GM19328 (cell line): ENCODE measurements at regions not wholly inside any gene's neighbourhood (a gene's known extent, or its start where the extent isn't known, plus 50 kb on each side); places are given as distances from the start of the nearest gene placed in this dataset.

Experiments used
- ATAC-seq: cut with Tn5 transposase; IDR thresholded peaks from one replicate; pipeline ENCODE4 v1.9.1; 2021; ENCODE audit warnings: mild to moderate bottlenecking, moderate library complexity; ENCODE audit not compliant: unreplicated experiment

DNA sequence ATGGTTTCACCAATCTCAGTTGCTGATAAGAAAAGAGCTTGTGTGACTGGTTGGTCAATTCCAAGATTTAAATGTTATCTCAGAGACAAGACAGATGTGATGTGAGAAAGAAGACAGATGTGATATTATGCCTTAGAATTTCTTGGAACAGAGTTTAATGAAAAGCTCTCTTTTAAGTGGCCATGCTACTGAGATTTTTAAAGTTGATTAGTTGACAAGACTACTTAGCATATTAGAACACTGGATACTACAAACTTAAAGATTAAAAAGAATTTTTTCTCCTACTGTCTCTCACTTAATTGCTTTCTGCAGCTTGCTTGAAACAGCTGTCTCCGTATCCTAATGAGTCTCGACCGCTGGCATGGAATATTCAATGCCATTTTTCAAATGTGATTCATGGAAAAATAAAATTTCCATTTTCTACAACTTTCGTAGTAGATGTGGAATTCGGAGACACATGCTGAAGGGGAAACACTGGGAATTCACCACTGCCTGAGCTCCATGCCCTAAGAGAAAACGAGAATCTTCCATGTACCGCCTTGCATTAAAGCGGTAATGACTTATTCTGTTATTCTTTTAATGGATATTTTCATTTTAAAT lies 634.2 kb upstream of the SETBP1 start:
- ATAC-seq: no peak

DNA sequence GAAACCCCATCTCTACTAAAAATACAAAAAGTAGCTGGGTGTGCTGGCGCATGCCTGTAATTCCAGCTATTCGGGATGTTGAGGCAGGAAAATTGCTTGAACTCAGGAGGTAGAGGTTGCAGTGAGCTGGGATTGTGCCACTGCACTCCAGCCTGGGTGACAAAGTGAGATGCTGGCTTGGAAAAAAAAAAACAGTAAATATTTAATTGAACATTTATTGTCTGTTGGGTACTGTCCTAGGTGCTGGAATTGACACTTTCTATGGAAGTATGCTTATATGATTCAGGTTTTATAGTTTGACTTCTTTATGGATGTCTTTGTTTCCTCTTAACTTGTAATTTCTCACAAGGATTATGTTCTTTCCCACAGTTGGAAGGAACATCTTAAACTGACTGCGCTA lies 633.1 kb upstream of the SETBP1 start:
- no peak for ATAC-seq

DNA sequence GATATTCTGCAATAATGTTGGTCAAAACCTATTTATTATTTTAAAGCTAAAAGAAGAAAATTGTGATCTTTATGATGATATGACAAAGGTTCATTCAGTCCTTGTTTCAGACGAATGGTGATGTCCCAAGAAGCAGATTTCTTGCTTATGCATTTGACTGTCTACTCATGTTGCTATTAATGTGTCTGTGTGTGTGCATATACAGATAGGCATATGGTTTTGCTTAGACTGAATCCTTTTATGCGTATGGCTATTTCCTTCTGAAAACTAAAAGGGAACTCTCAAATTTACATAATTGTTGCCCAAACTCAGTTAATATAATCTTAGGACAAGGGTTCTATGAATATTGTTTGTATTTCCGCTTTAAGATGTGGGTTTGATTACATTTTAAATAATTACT lies 632.3 kb upstream of the SETBP1 start:
- ATAC-seq: no peak

DNA sequence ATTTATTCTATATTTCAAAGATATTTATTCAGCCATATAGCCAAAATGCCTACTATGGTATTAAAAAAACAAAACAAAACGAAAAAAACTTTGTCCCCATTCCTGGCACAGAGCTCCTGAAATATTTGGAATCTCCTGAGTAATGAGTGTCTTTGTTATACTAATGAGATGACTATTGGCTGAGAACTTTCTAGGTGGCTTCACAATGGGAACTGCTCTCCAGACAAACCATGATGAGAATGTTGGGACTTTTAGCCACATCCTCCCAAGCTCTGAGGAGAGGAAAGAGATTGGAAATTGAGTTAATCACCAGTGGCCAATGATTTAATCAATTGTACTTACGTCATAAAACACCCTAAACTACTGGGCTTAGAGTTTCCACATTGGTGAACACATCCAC lies 631.8 kb upstream of the SETBP1 start:
- no peak for ATAC-seq

DNA sequence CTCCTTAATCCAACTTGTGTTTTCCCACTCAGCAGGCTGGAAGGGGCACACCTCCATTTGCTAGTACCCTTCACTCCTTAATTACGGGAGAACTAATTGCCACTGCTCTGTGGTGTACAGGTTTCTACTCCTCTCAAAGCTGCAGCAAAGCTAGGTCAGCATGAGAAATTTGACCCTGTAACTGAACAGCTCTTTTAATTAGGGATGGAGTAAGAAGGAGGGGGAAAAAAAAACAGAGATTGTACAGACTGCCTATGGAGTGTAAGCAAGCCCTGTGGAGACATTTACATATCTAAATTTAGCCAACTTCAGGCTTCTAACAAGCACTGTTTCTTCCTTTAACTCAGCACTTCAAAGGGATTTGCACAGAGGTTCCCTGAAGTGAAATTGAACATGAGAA lies 629.7 kb upstream of the SETBP1 start:
- no peak for ATAC-seq

DNA sequence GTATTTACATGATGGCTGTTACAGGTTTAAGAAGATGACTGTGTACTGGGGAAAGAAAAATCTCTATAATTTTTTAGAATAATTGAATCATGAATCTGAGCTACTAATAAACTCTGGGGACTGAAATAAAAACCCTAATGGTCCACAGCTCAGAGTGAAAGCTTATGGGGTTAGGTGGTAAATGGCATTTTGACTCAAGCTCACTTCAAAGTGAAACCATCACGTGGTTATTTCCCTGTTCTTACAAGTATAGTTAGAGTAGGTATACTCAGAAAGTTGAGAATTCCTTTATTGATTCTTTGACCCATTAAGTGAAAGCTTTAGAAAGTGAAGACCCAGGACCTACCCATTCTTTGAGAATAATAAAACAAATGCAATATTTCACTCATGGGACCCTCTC lies 626.2 kb upstream of the SETBP1 start:
- ATAC-seq: no peak

DNA sequence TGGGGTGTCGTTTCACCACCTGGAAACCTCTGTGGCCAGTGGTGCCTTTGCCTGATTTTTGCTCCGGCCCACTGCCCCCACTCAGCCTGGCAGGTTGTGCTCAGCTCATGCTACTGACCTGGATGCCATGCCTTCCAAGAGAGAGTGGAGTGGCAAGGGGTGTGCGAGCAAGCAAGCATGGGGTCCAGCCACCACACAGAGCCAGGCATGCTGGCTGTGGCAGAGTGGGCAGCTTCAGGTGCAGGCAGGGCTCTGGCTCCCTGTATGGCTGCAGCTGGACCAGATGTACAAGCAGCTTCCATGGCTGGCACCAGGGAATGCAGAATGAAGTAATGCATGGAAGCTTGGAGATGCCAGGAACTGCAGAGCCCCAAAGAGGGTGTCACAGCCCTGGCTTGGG lies 620.5 kb upstream of the SETBP1 start:
- no peak for ATAC-seq

DNA sequence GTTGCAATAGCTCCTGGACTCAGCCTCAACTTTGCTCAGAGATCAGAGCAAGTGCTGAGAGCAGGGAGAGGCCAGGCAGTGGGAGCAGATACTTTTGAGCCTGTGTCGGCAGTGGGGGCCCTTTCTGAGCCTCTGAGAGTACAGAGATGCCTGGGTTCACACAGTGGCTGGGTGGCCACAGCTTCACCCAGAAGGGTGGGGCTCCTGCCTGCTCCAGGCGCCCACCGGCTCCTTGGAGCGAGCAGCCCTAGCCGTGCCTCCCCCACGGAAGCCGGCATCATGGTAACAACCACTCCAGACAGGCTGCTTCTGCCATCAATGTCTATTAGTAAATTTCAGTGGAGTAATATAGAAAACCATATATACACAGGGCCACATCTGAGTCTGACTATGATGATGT lies 619.2 kb upstream of the SETBP1 start:
- no peak for ATAC-seq

DNA sequence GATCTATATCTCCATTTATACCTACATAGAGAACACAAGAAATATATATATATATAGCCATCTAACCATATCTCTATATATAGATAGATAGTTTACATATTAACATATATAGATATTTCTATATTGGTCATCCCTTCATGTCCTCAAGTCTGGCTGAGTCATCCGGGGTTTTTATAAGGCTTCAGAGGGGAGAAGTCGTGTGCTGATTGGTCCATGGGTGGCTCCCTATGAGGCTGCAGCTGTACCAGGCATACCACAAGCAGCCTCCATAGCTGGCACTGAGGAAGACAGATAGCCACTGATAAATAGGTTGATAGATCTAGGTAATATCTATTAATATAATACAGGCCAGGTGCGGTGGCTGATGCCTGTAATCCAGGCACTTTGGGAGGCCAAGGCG lies 618.3 kb upstream of the SETBP1 start:
- ATAC-seq: no peak

DNA sequence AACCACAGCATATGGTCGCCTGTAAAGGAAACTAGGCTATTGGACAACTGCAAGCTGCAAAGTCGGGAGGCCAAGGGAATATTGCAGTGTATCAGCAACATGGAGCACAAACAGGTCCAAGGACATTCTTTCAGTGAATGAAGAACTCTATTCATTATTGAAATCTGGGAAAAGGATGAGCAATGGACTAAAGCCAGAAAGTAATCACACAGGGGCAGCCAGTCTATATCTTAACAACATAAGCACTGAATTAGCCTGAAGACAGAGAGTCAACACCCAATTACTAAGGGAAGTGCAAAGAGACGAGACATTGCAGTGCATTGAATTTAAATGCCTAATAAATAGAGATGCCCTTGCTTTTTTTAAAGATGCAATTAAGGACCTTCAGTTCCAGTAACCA lies 615.5 kb upstream of the SETBP1 start:
- ATAC-seq: no peak

DNA sequence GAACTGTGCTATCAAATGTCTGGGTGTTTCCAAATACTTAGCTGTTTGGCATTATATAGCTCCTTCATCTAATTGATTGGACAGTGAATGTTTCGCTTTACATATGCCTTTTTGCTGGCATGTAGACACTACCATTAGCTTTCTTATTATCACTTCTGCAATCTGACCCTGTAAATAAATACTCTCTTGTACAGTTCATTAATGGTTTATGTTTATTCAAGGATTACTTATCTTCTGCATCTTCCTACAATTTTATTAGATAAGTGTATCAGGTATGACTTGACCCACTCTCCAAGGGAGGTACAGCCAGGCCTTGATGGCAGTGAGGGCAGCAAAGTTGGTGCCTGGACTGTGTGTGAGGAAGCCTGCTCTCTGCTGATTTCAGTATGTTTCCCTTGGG lies 614.1 kb upstream of the SETBP1 start:
- ATAC-seq: no peak

DNA sequence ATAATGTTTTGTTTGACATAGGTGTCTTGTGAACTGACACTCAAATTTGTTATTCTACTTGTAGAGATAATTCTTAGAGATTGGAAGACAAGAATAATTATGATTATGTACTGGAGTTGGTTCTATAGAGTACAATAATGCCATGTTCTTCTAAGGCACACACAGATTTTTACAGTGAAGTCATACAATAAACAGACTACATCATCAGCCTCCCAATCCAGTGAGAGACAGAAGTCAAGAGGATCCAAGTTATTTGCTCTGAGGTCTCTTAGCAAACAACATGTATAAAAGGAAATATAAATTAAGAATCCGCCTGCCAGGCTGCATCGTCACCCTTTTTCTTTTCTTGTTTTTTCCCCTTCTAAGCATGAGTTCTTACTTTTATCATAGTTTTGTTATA lies 613.5 kb upstream of the SETBP1 start:
- no peak for ATAC-seq

DNA sequence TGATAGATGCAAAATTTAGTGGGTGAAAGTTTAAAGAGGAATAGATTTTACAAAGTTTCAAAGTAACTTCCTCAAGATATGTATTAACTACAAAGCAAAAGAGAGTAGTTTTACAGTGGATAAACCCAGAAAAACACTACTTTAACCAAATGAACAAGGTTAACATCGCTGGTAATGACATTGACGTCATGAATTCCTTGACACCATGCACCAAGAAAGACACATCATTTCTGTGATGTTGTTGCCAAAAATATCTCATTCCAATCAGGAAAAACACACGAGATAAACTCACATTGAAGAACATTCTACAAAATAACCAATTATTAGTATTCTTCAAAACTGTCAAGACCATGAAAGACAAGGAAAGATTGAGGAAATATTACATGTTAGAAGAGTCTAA lies 605.6 kb upstream of the SETBP1 start:
- no peak for ATAC-seq

DNA sequence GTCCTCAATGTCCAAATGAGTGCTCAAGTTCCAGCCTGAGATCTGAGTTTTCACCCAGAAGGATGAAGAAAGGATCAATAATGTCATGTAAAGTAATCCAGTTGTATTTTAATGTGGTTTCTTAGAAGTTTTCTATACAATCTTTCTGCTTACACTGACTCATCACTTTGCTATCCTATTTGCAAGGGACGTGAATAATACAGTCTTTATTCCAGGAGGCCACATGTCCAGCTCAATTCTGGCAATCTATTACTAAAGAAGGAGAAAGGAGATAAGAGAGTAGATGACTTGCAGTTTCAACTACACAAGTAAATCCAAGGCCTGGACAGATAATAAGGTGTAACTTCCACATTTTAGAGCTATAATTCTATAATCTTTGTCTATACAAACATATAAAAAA lies 601.1 kb upstream of the SETBP1 start:
- ATAC-seq: no peak

DNA sequence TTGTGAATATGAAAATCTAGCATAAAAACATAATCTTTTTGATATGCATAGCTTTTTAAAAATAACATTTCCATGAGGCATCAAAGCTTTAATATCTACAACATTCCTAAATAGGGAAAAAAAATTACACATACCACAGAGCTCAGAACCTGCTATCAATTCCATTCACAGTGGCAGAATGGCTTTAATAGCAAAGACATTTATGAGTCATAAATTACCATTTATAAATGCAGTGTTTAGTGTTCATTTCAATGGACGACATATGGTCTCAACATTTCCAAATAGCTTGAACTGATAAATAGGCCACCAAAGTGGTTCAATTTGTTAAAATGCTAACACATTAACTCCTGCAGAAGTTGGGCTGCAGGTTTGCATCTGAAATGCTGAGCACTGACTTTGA lies 600.6 kb upstream of the SETBP1 start:
- no peak for ATAC-seq

DNA sequence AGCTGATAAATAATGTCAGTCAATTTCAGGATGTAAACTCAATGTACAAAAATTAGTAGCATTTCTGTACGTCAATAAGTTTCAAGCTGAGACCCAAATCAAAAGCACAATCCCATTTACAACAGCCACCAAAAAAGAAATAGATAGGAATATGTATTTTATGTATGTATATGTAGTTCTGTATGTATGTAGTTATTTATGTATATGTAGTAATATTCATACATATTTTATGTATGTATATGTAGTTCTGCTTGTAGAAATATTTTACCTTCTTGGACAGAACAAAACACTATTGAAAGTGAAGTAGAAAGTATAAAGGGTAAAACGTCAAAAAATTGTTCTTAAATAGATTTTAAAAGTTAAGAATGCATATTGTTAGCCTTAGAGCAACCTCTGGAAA lies 591.0 kb upstream of the SETBP1 start:
- ATAC-seq: no peak

DNA sequence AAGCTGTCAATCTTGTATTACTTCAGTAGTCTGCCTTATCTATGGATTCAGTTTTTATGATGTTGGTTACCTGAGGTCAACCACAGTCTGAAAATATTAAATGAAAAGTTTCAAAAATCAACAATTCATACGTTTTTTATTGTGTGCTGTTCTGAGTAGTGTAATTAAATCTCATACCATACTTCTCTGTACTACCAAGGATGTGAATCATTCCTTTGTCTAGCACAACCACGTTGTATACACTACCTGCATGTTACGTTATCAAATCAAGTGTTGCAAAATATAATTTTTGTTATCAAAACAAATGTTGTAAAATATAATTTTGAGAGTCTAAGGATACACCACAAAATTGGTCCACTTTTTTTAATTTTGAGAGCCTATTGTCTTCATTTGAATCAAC lies 590.2 kb upstream of the SETBP1 start:
- ATAC-seq: no peak

DNA sequence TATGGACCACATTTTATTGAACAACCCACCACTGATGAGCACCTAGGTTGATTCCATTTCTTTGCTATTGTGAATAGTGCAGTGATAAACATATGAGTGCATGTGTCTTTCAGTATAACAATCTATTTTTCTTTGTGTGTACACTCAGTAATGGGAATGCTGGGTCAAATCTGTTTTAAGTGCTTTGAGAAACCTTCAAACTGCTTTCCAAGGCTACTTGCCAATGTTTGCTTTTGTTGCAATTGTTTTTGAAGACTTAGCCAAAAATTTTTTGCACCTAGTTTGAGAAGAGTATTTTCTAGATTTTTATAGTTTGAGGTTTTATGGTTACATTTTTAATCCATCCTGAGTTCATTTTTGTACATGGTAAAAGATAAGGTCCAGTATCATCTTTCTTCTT lies 587.4 kb upstream of the SETBP1 start:
- ATAC-seq: no peak

DNA sequence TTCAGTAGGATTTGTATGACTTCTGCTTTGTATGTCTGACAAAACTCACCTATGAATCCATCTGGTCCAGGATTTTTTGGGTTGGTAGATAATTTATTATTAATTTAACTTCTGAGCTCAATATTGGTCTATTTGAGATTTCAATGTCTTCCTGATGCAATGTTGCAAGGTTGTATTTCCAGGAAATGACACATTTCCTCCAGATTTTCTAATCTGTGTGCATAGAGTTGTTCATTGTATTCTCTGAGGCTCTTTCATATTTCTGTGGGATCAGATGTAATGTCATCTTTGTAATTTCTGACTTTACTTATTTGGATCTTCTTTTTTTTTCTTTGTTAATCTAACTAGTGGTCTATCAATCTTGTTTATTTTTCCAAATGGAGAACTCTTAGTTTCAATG lies 584.7 kb upstream of the SETBP1 start:
- ATAC-seq: no peak

DNA sequence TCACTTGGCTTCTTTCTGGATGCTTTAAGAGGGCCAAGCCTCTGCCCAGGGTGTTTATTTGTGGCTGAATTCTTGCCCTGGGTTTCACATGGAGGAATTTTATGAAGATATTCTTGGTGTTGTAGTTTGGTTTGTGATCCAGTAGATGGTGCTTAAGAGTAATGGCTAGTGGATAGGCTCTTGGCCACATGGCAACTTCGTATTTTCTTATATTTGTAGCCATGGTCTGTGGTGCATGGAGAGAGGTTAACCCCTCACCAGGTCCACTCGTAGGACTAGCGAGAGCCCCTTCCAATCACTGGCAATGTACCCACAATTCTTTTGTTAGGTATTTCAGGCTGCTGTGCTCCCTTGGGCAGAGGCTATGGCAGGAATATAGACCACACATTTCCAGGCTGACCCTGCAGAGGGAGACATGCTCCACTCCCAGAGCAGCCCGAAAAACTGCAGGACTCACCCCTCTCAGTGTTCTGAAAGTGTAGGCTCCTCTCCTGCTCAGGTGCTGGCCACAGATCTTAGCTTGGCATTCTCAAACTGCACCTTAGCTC lies 582.1 kb upstream of the SETBP1 start:
- ATAC-seq: no peak

DNA sequence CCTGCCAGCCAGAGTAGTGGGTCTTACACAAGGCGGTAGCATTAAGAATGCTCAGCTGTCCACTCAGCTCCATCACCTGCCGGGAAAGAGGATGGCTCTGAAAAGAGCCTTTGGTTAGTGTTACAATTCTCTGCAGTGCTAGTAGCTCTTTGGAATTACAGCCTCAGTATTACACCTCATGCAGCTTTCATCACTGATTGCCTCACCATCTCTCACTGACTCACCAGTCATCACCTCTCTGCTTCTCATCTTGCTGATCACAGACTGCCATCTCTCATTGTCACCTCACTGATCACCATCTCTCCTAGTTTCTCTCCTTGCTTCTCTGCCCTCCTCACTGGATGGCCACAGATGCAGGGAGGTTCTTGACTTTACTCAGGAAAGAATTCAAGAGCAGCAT lies 573.5 kb upstream of the SETBP1 start:
- ATAC-seq: no peak

DNA sequence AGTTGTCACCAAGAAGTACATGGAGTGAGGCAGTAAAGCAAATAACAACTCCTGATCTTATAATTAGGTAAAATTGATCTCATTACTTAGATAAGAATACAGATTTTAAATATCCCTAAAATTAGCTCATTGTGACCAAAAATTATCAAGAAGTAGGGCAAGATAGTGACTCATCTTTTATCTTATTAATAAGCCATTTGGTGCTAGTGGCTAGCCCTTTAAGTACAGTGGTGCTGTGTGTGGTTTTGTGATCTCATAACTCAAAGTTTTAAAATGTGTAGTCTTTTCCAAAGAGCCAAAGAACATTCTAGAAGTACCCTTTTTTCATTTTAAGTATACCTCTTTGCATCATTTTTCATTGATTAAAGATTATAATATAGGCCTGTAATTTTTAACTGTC lies 569.4 kb upstream of the SETBP1 start:
- no peak for ATAC-seq

DNA sequence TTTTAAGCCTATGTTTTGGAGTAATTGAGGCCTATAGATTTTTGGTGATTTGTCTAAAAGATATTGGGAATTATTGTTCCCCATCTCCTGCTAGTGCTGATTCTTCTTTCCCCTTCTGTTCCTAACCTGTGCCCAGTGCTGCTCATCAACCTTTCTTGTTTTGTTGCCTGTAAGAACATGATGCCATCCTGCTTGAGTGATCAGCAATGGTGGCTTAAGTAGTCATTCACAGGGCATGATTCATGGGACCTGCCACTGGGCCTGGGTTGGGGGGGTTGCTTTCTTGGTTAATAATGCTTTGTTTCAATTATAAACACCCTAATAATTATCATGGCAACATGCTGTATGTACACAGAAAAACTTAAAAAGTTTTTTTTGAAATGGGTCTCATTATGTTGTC lies 562.9 kb upstream of the SETBP1 start:
- ATAC-seq: no peak

DNA sequence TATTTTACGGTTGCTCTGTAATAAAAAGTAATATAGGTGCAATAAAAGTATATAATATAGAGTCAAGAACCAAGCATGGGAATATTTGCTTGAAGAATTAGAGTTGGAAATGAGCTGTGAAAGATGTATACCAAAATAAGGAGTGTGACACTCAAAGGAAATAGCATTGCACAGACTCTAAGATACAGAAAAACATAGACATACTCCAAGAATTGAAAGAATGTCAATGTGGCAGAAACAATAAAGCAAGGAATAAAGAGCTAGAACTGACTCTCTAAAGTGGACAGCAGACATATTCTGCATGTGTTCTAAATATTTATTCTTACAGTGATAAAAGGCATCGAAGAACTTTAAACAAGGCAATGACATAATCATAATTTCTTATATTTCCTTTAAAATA lies 561.1 kb upstream of the SETBP1 start:
- no peak for ATAC-seq
